Hepatocyte (in vitro differentiated cells): ENCODE measurements at regions not wholly inside any gene's neighbourhood (a gene's known extent, or its start where the extent isn't known, plus 50 kb on each side); places are given as distances from the start of the nearest gene placed in this dataset.

Source experiments
- DNase-seq: peaks from one replicate; pipeline ENCODE4 v3.0.0-alpha.2; 2016; ENCODE audit warnings: low spot score
- H2AFZ ChIP-seq: fragments of 200-600 bp; sonication (generic); 2 replicates; pipeline ENCODE4 v1.6.0; 2016; ENCODE audit warnings: antibody characterized with exemption, mild to moderate bottlenecking
- H3K27ac ChIP-seq: fragments of 200-600 bp; sonication (generic); 2 replicates; pipeline ENCODE4 v1.5.1; 2016; ENCODE audit warnings: mild to moderate bottlenecking
- H3K27me3 ChIP-seq: fragments of 200-600 bp; sonication (generic); 2 replicates; pipeline ENCODE4 v1.6.1; 2016
- H3K36me3 ChIP-seq: fragments of 200-600 bp; sonication (generic); replicated peaks from 2 replicates; pipeline ENCODE4 v1.5.1; 2016; ENCODE audit warnings: low read depth; ENCODE audit not compliant: insufficient read depth
- H3K4me1 ChIP-seq: fragments of 200-600 bp; sonication (generic); 2 replicates; pipeline ENCODE4 v1.5.1; 2016; ENCODE audit warnings: mild to moderate bottlenecking, moderate library complexity; ENCODE audit not compliant: insufficient read depth
- H3K4me2 ChIP-seq: fragments of 200-600 bp; sonication (generic); 2 replicates; pipeline ENCODE4 v1.6.0; 2016
- H3K4me3 ChIP-seq: fragments of 200-600 bp; sonication (generic); 2 replicates; pipeline ENCODE4 v1.5.1; 2016; ENCODE audit warnings: mild to moderate bottlenecking
- H3K79me2 ChIP-seq: fragments of 200-600 bp; sonication (generic); 2 replicates; pipeline ENCODE4 v1.6.0; 2017; ENCODE audit warnings: mild to moderate bottlenecking
- H3K9me2 ChIP-seq: fragments of 200-600 bp; sonication (generic); replicated peaks from 2 replicates; pipeline ENCODE4 v1.6.0; 2017; ENCODE audit warnings: mild to moderate bottlenecking; ENCODE audit not compliant: insufficient read depth
- H3K9me3 ChIP-seq: fragments of 200-600 bp; sonication (generic); 2 replicates; pipeline ENCODE4 v1.5.1; 2016; ENCODE audit warnings: low read depth, mild to moderate bottlenecking
- H4K20me1 ChIP-seq: fragments of 200-600 bp; sonication (generic); 2 replicates; pipeline ENCODE4 v1.6.0; 2016; ENCODE audit warnings: mild to moderate bottlenecking; ENCODE audit not compliant: insufficient read depth, poor library complexity, severe bottlenecking
- CTCF ChIP-seq: fragments of 200-600 bp; sonication (generic); IDR thresholded peaks from 2 replicates; pipeline ENCODE4 v1.5.1; 2016; ENCODE audit warnings: antibody characterized with exemption, mild to moderate bottlenecking; ENCODE audit not compliant: poor library complexity
- EZH2 ChIP-seq: fragments of 200-600 bp; sonication (generic); IDR thresholded peaks from 2 replicates; pipeline ENCODE4 v1.6.1; 2016; ENCODE audit warnings: antibody characterized with exemption, mild to moderate bottlenecking, borderline replicate concordance
- EZH2phosphoT487 ChIP-seq: fragments of 200-600 bp; sonication (generic); IDR thresholded peaks from one replicate; pipeline ENCODE4 v1.6.1; 2018; ENCODE audit warnings: antibody characterized with exemption, mild to moderate bottlenecking, low read depth, moderate library complexity; ENCODE audit not compliant: unreplicated experiment, severe bottlenecking
- WGBS: methylation state at CpG from one replicate; pipeline ENCODE4 v1.1.6; 2016; ENCODE audit warnings: low lambda C conversion rate; ENCODE audit errors: missing lambda C conversion rate; 5-methylcytosine and 5-hydroxymethylcytosine counted together

GRCh38 chr21:25292396-25292795, 314.9 kb downstream of the MRPL39 start:
- WGBS: 82% methylated on average over 6 of the region's 6 CpGs
- H3K79me2 ChIP-seq: no peaks in the 10 kb centered on the region
- H3K9me2 ChIP-seq: no peaks in the 10 kb centered on the region
- no peaks in the 10 kb centered on the region for H3K36me3 ChIP-seq
- no peak overlapping the region for H2AFZ ChIP-seq
- TF ChIP-seq EZH2 (no peak), EZH2phosphoT487 (no peak), CTCF (no peak)
- H3K4me2 ChIP-seq: no peak overlapping the region
- H3K27ac ChIP-seq: no peak overlapping the region
- H3K4me1 ChIP-seq: no peaks in the 10 kb centered on the region
- no peaks in the 10 kb centered on the region for H3K27me3 ChIP-seq
- no peaks in the 10 kb centered on the region for H4K20me1 ChIP-seq
- no peak for DNase-seq
- no peak overlapping the region for H3K4me3 ChIP-seq
- H3K9me3 ChIP-seq: no peaks in the 10 kb centered on the region

- no peaks in the 10 kb centered on the region for H4K20me1 ChIP-seq
- H3K27me3 ChIP-seq: no peaks in the 10 kb centered on the region
- no peaks in the 10 kb centered on the region for H3K79me2 ChIP-seq
- TF ChIP-seq EZH2 (no peak), EZH2phosphoT487 (no peak), CTCF (peak; percentile 48)
- no peaks in the 10 kb centered on the region for H3K9me3 ChIP-seq
- H3K4me2 ChIP-seq: no peak overlapping the region
- H3K4me3 ChIP-seq: no peak overlapping the region
- no peaks in the 10 kb centered on the region for H3K4me1 ChIP-seq
- H3K27ac ChIP-seq: no peak overlapping the region
- no peaks in the 10 kb centered on the region for H3K36me3 ChIP-seq
- no peak overlapping the region for H2AFZ ChIP-seq
- DNase-seq: peak; percentile 54
- no peaks in the 10 kb centered on the region for H3K9me2 ChIP-seq
- WGBS: 45% methylated on average over 6 of the region's 6 CpGs
Measured at GRCh38 chr21:25283720-25284119, 323.6 kb downstream of the MRPL39 start.

- Histone ChIP-seq H3K9me3 (no peaks in the 10 kb centered on the region), H3K79me2 (no peaks in the 10 kb centered on the region), H2AFZ (no peak overlapping the region), H3K4me1 (no peaks in the 10 kb centered on the region), H3K27ac (no peak overlapping the region), H3K4me3 (no peak overlapping the region), H3K9me2 (no peaks in the 10 kb centered on the region), H3K36me3 (no peaks in the 10 kb centered on the region), H3K27me3 (no peaks in the 10 kb centered on the region), H4K20me1 (no peaks in the 10 kb centered on the region), H3K4me2 (no peak overlapping the region)
- DNase-seq: no peak
- TF ChIP-seq CTCF (no peak), EZH2 (no peak), EZH2phosphoT487 (no peak)
Measured at GRCh38 chr21:25281134-25281533, 326.1 kb downstream of the MRPL39 start.

- TF ChIP-seq EZH2phosphoT487: no peak
- no peak for TF ChIP-seq EZH2
- TF ChIP-seq CTCF: no peak
- no peaks in the 10 kb centered on the region for H3K4me1 ChIP-seq
- WGBS: 59% methylated on average over 1 of the region's 1 CpG
Measured at GRCh38 chr21:25280061-25280460, 327.2 kb downstream of the MRPL39 start.

More at GRCh38 chr21:25280061-25280460, 327.2 kb downstream of the MRPL39 start:
- Histone ChIP-seq H3K27ac (no peak overlapping the region), H3K9me2 (no peaks in the 10 kb centered on the region), H3K36me3 (no peaks in the 10 kb centered on the region), H4K20me1 (no peaks in the 10 kb centered on the region), H3K4me3 (no peak overlapping the region), H3K4me2 (no peak overlapping the region), H3K79me2 (no peaks in the 10 kb centered on the region), H2AFZ (no peak overlapping the region), H3K27me3 (no peaks in the 10 kb centered on the region), H3K9me3 (no peaks in the 10 kb centered on the region)
- DNase-seq: no peak
